NT2/D1 (cell line): ENCODE measurements at regions not wholly inside any gene's neighbourhood (a gene's known extent, or its start where the extent isn't known, plus 50 kb on each side); places are given as distances from the start of the nearest gene placed in this dataset.
"Not testable (repeated sequence)": the region's sequence is repeated elsewhere in the genome, so short reads cannot be mapped to it uniquely, and the experiment has no call there.

Source experiments
- DNase-seq: peaks from one replicate; pipeline ENCODE4 v3.0.0-alpha.2; 2011; ENCODE audit warnings: low read depth, low spot score
- H3K27me3 ChIP-seq: 2 replicates; pipeline ENCODE4 v1.6.0; 2011; ENCODE audit warnings: mild to moderate bottlenecking; ENCODE audit not compliant: insufficient read length, insufficient read depth
- H3K36me3 ChIP-seq: 2 replicates; pipeline ENCODE4 v1.6.1; 2011; ENCODE audit warnings: mild to moderate bottlenecking, low read length, mixed read lengths; ENCODE audit not compliant: insufficient read depth, insufficient read length
- H3K4me1 ChIP-seq: 2 replicates; pipeline ENCODE4 v1.5.1; 2011; ENCODE audit not compliant: insufficient read depth, insufficient read length
- H3K4me3 ChIP-seq: 2 replicates; pipeline ENCODE4 v1.5.1; 2011; ENCODE audit warnings: low read depth; ENCODE audit not compliant: insufficient read length
- H3K9ac ChIP-seq: 2 replicates; pipeline ENCODE4 v1.6.0; 2011; ENCODE audit warnings: low read depth; ENCODE audit not compliant: insufficient read length
- H3K9me3 ChIP-seq: 2 replicates; pipeline ENCODE4 v1.5.1; 2011; ENCODE audit warnings: mild to moderate bottlenecking, low read length; ENCODE audit not compliant: insufficient read depth
- SUZ12 ChIP-seq: IDR thresholded peaks from 2 replicates; pipeline ENCODE4 v1.6.1; 2011; ENCODE audit not compliant: insufficient read length, insufficient read depth; ENCODE audit errors: extremely low read depth
- YY1 ChIP-seq: IDR thresholded peaks from 2 replicates; pipeline ENCODE4 v1.6.1; 2011; ENCODE audit not compliant: insufficient read length, insufficient read depth
- ZNF274 ChIP-seq: IDR thresholded peaks from 2 replicates; pipeline ENCODE4 v1.6.1; 2011; ENCODE audit warnings: mild to moderate bottlenecking, low read depth, low read length

- Histone ChIP-seq H3K4me1 (no peaks in the 10 kb centered on the region), H3K9me3 (no peaks in the 10 kb centered on the region), H3K27me3 (peaks cover 64% of the 10 kb centered on the region), H3K36me3 (no peaks in the 10 kb centered on the region), H3K4me3 (peak overlapping the region; percentile 37), H3K9ac (peak overlapping the region; percentile 17)
- DNase-seq, result no peak
- TF ChIP-seq ZNF274 (no peak), SUZ12 (peak; percentile 65)
Observed at GRCh38 chr6:27558028-27558724, 85.3 kb upstream of the ZNF184 start.

DNA sequence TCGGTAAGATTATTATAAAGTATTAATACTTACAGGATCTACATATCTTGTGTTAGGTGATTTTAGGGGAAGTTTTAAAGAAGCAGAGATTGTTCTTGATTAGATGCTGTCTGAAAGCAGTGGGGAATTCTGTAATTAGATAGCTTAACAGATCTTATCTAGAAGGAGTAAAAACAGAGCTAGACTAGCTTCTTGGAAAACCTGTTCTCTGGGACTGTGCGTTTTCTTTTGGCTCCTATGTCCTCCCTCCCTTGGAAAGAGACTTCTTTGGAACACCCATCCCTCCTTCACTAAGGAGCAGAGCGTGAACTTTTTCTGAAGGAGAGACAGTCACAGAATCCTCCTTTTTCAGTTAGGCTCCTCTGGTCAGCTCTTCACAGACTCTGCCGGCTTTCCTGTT lies 83.5 kb upstream of the ZNF184 start:
- Histone ChIP-seq H3K36me3 (no peaks in the 10 kb centered on the region), H3K9me3 (no peaks in the 10 kb centered on the region), H3K4me3 (no peak overlapping the region), H3K4me1 (no peaks in the 10 kb centered on the region), H3K9ac (no peak overlapping the region), H3K27me3 (peaks cover 46% of the 10 kb centered on the region)
- TF ChIP-seq ZNF274 (no peak), SUZ12 (no peak), YY1 (no peak)
- no peak for DNase-seq

DNA sequence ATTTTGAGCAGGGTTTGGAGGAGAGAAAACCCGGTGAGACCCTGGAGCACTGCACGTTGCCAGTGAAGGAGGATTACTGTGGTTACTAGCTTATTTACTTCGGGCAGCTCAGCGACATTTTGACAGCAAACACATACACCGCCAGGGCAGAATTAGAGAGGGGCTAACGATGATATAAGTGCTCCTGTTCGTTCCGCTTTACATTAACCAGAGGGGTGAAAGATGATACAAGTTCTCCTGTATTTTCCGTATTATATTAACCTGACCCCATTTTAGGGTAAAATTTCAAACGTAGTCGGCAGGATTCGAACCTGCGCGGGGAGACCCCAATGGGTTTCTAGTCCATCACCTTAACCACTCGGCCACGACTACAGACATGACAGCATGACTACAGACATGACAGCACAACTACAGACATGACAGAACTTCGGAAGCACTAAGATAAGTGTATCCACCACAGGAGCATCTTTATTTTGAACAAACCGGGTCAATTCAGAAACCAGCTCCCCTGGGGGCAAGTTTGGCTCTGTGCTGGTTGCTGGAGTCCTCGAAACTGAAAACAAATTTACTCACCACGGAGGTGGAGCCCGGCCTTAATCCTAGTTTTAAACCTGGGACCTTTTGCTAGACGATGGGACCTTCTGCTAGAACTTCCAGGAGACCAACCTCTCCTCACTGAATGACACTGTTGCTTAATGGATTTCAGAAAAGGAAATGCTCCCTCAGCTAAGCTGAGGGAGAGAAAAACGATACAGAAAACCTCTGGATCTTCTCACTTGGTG lies 80.4 kb upstream of the ZNF184 start:
- Histone ChIP-seq H3K4me3 (peak overlapping the region; percentile 48), H3K9me3 (no peaks in the 10 kb centered on the region), H3K9ac (peak overlapping the region; percentile 24), H3K4me1 (no peaks in the 10 kb centered on the region), H3K27me3 (peaks cover 30% of the 10 kb centered on the region), H3K36me3 (no peaks in the 10 kb centered on the region)
- DNase-seq, result peak; percentile 57
- TF ChIP-seq SUZ12 (no peak), ZNF274 (no peak), YY1 (no peak)

DNA sequence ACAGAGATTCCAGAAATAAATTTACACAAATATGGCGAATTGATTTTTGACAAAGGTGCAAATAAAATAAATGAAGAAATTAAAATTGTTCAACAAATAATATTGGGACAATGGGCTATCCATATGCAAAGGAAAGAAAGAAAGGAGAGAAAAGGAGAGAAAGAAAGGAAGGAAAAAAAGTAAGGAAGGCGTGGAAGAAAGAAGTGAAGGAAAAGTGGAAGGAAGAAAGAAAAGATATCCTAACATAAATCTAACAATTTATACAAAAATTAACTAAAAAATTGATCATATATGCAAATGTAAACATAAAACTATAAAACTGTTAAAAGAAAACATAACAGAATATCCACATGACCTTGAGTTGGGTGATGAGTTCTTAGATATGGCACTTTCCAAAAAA lies 78.7 kb upstream of the ZNF184 start:
- Histone ChIP-seq H3K9ac (no peak overlapping the region), H3K9me3 (no peaks in the 10 kb centered on the region), H3K4me1 (no peaks in the 10 kb centered on the region), H3K4me3 (no peak overlapping the region), H3K36me3 (no peaks in the 10 kb centered on the region), H3K27me3 (peaks cover 13% of the 10 kb centered on the region)
- DNase-seq, result no peak
- no peak for TF ChIP-seq SUZ12
- TF ChIP-seq ZNF274, result no peak
- TF ChIP-seq YY1, result no peak

DNA sequence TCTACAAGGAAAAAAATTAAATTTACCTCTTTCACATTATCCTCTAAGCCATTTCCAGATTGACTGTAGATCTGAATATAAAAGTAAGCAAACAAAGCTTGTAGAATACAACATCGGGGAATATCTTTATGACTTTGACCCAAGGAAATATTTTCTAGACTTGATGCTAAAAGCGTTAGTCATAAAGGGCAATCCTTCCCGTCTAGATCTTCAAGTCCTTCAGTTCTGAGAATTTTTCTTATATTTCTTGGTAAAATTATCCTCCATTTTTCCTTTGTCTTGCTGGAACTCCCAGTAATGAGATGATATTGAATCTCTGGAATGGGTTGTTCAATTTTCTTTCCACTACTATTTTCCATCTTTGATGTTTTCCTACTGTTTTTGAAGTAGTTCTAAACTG lies 77.8 kb upstream of the ZNF184 start:
- H3K9me3 ChIP-seq, result no peaks in the 10 kb centered on the region
- H3K4me3 ChIP-seq, result no peak overlapping the region
- peaks cover 5% of the 10 kb centered on the region for H3K27me3 ChIP-seq
- H3K9ac ChIP-seq, result no peak overlapping the region
- no peaks in the 10 kb centered on the region for H3K36me3 ChIP-seq
- TF ChIP-seq SUZ12 (no peak), YY1 (no peak), ZNF274 (no peak)
- DNase-seq, result no peak
- no peaks in the 10 kb centered on the region for H3K4me1 ChIP-seq

GRCh38 chr6:27549241-27549598 lies 76.3 kb upstream of the ZNF184 start:
- H3K36me3 ChIP-seq, H3K9me3 ChIP-seq, DNase-seq, H3K9ac ChIP-seq, H3K4me3 ChIP-seq, H3K4me1 ChIP-seq, H3K27me3 ChIP-seq: not testable (repeated sequence)

DNA sequence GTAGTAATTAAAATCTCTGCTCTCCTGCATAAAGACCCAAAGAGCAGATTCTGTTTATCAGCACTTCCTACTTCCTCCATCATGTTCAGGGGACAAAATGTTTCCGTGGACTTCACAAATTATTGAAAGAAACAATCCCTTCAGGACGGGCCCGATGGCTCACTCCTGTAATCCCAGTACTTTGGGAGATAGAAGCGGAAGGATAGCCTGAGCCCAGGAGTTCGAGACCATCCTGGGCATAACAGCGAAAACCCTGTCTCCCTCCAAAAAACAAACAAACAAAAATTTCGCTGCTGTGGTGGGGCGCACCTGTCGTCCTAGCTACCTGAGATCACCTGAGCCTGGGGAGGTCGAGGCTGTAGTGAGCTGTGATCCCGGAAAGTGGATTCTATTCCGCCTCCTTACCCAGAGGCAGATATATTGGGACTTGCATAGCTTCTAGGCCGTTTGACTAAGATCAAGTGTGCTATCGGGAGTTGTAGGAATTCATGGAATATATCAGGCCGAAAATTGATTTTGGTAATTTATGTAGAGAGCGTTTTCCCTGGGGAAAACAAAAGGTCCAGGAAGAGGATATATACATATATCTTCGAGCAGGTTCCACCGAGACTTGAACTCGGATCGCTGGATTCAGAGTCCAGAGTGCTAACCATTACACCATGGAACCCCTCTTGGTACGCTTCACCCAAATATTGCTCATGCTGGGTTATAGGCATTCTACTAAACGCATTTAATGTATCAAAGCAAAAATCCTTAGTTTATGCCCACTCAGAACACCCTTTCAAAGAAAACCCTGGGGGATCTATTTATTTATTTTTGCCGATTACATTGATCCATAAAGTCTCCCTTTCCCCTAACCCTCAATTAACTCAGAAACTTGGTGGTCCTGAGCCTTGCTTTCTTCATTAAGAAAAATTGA lies 74.5 kb upstream of the ZNF184 start:
- no peaks in the 10 kb centered on the region for H3K36me3 ChIP-seq
- peak overlapping the region; percentile 52 for H3K4me3 ChIP-seq
- H3K4me1 ChIP-seq, result no peaks in the 10 kb centered on the region
- peak; percentile 51 for DNase-seq
- H3K9me3 ChIP-seq, result no peaks in the 10 kb centered on the region
- peak overlapping the region; percentile 39 for H3K9ac ChIP-seq
- TF ChIP-seq SUZ12 (no peak), YY1 (no peak), ZNF274 (no peak)
- no peaks in the 10 kb centered on the region for H3K27me3 ChIP-seq
